NCI-H526 treated with DMSO at 0.1 percent for 48 hours (cell line): ENCODE measurements at regions not wholly inside any gene's neighbourhood (a gene's known extent, or its start where the extent isn't known, plus 50 kb on each side); places are given as distances from the start of the nearest gene placed in this dataset.
"Not testable (repeated sequence)": the region's sequence is repeated elsewhere in the genome, so short reads cannot be mapped to it uniquely, and the experiment has no call there.

Experiments
- DNase-seq: peaks from one replicate; lab custom pipeline; 2025; lab: John Stamatoyannopoulos, UW

DNA sequence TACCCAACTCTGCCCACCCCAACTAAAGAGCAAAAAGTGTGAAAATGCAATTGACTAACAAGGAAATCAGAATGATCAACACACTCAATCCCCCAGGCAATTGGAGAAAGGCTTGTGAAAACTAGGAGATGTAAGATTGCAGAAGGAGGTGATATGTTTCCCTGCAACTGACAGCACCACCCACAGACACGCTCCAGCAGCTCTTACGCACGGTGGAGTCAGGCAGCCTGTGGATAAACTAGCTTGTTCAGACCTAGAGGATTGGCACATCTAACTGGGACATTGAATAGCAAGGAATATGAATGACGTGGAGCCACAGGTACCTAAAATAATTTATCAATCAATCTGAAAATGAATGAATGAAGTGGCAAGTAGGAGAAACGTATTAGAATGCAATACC is 125.7 kb upstream of the MYO3A start:
- DNase-seq, result peak; percentile 3

- no peak for DNase-seq
Measured at GRCh38 chr10:25811052-25811685, 122.9 kb upstream of the MYO3A start.

DNA sequence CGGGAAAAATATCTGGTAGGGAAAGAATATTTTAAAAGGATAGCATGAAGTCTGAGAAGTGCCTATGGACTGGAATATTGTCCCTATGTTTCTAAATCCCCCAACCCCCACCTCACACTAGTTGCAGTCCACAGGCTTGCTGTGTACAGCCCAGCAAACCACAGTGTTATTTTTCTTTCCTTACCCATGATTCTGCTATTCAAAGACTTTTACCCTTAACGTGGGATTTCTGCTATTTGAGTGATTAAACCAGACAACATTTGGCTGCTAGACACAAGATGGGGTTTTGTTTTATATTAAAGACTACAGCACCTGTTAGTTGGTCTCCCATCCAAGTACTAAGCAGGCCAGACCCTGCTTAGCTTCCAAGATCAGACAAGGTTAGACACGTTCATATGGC is 120.5 kb upstream of the MYO3A start:
- DNase-seq, result no peak

GRCh38 chr10:25815236-25815635 is 118.8 kb upstream of the MYO3A start:
- DNase-seq, result no peak

GRCh38 chr10:25815999-25816768 is 117.8 kb upstream of the MYO3A start:
- no peak for DNase-seq

DNA sequence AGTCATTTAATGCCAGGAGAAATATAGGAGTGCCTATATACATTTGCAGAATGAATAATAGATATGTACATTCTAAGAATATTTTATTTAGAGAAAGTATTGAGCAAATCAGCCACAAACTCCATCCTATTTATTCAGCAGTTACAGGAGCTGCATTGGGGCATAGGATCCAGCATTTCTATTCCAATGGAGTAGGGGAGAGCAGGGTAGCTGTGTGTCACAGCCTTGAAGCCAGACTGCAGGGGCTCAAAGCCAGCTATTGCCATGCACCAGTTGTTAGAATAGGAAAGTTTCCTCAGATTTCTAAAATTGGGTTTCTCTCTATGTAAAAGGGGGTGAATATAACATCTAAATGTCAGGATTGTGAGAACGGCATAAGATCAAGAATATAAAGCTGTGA is 116.8 kb upstream of the MYO3A start:
- no peak for DNase-seq

- DNase-seq, result no peak
Measured at GRCh38 chr10:25818751-25819150, 115.3 kb upstream of the MYO3A start.

- no peak for DNase-seq
Measured at GRCh38 chr10:25820472-25820871, 113.6 kb upstream of the MYO3A start.

- DNase-seq, result no peak
Measured at GRCh38 chr10:25820874-25821273, 113.2 kb upstream of the MYO3A start.

- DNase-seq, result no peak
Measured at GRCh38 chr10:25824050-25824449, 110.0 kb upstream of the MYO3A start.

GRCh38 chr10:25828475-25828874 is 105.6 kb upstream of the MYO3A start:
- no peak for DNase-seq

GRCh38 chr10:25831080-25831479 is 102.9 kb upstream of the MYO3A start:
- DNase-seq, result no peak

DNA sequence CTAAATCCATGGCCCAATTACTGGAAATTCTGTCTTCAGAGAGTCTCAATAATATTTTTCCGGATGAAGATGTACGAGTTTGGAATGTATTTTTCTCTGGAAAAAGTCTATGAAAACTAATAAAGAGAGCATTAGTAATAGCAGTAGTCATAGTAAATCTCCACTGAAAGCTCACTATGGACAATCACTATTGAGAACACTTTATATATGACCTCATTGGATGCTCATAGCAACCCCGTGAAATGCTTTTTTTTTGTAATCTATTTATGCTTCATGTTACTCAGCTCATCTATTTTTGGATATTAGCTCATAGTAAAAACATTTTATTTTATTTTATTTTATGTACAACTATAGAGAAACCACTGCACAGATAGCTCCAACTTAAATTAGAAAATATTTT is 94.3 kb upstream of the MYO3A start:
- no peak for DNase-seq

DNA sequence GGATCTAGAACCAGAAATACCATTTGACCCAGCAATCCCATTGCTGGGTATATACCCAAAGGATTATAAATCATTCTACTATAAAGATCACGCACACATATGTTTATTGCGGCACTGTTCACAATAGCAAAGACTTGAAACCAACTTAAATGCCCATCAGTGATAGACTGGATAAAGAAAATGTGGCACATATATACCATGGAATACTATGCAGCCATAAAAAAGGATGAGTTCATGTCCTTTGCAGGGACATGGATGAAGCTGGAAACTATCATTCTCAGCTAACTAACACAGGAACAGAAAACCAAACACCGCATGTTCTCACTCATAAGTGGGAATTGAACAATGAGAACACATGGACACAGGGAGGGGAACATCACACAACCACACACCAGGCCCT is 93.2 kb upstream of the MYO3A start:
- DNase-seq, result not testable (repeated sequence)

DNA sequence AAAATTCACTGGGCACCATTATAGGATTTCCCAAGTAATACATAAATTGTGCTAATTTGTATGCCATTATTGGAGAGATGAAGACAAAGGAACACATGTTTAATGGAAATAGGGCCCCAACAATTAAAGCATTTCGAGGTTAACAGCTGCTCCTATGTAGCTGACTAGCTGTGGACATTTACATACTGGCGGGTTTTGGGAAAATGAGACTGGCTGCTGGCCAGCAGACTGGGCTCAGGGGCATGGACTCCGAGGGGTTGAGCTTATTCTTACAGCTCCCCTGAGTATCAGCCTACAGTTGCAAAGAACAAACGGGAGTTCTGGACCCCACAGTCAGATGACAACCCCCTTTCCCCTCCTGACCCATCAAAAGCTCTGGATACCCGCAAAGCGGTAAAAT is 91.9 kb upstream of the MYO3A start:
- DNase-seq, result peak; percentile 28

- no peak for DNase-seq
Measured at GRCh38 chr10:25843551-25844170, 90.4 kb upstream of the MYO3A start.

GRCh38 chr10:25844716-25845115 is 89.3 kb upstream of the MYO3A start:
- not testable (repeated sequence) for DNase-seq

- no peak for DNase-seq
Measured at GRCh38 chr10:25849268-25849667, 84.8 kb upstream of the MYO3A start.

DNA sequence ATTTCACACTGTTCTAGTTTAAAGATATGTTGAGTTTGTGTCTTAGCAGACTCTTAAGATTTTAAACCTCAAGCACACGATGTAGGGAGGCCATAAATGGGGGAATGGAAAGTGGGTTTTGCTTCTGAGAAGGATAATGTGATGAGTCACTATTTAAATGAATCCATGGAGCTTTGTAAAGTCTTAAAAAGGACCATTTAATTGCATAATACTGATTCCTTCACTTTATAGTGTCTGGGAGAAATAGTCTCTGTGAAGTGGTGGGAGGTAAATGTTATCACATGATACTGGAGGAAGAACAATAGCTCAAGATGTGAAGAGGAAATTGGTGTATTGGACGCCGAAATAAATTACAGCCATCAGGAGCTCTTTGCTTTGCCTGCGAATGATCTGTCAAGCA is 84.0 kb upstream of the MYO3A start:
- no peak for DNase-seq

DNA sequence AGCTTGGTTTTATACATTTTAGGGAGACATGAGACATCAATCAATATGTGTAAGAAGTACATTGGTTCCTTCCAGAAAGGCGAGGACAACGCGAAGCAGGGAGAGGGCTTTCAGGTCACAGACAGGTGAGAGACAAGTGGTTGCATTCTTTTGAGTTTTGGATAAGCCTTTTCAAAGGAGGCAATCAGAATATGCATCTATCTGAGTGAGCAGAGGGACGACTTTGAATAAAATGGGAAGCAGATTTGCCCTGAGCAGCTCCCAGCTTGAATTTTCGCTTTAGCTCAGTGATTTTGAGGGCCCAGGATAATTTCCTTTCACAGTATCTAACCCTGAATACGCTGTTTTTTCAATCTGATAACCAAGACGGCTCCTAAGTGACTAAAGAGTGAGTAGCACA is 82.5 kb upstream of the MYO3A start:
- no peak for DNase-seq

DNA sequence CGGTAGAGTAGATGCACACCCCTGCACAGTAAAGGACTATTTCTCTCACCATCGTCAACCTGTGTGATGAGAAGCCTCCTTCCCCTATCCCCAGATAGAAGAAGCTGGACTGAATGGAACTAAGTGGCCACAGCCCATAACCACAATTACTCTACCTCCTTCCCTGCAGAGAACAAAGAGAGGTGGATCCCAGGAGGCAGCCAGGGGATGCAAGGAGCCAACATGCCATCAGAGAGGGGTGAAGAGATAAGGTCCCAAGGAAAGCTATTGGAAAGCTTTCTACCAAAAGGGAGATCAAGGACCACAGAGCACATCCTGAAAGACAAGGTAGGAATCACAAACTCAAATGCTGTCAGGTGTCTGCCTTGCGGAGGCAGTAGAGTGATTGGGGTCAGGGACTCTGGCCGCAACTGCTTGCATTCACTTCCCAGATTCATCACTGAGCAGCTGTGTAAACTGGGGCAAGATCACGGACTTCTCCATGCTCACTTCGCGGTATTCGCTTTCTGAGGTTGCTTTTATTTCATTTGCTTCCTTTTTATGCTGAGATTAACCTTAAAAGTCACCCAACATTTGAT is 81.6 kb upstream of the MYO3A start:
- no peak for DNase-seq

DNA sequence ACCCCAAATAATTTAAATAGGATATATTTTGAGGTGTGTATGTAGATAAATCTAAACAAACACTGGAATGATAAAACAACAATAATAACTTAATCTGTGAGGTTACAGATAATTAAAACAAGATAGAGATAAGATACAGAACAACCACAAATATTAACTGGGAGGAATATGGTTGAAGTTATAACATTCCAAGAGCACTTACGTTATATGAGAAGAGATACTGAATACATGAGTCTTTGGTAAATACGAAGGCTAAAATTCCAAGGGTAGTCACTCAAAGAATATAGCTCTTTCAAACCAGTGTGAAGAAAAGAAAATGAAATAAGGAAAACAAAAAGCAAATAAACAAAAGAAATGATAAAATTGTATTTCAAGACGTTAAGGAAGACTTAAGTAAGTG is 76.0 kb upstream of the MYO3A start:
- no peak for DNase-seq

GRCh38 chr10:25865267-25865666 is 68.8 kb upstream of the MYO3A start:
- no peak for DNase-seq
